GM12878 (cell line): ENCODE measurements at regions not wholly inside any gene's neighbourhood (a gene's known extent, or its start where the extent isn't known, plus 50 kb on each side); places are given as distances from the start of the nearest gene placed in this dataset.

Source experiments
- ATAC-seq: fragments of 200-7000 bp; cut with Tn5 transposase; 3 replicates; pipeline ENCODE4 v1.9.1; 2020; ENCODE audit warnings: mild to moderate bottlenecking, moderate library complexity
- BruUV-seq: library from RNA; stranded (reverse); fragments of 400-500 nt; replicated peaks from 2 replicates; lab custom pipeline; 2021; lab: Mats Ljungman, UMichigan
- CTCF ChIA-PET: fragments of 300-600 bp; sonication (Branson Sonifier 250); formaldehyde crosslinking; extraction: SDS; loops from one replicate; lab custom pipeline; 2021; ENCODE audit warnings: inconsistent platforms; lab: Yijun Ruan, JAX
- POLR2A ChIA-PET: fragments of 350-600 bp; formaldehyde crosslinking; extraction: SDS; loops from one replicate; lab custom pipeline; 2021; ENCODE audit warnings: inconsistent platforms; lab: Charles Lee
- RAD21 ChIA-PET: fragments of 300-600 bp; sonication (Branson Sonifier 250); formaldehyde crosslinking; loops from one replicate; lab custom pipeline; 2023; ENCODE audit warnings: antibody characterized with exemption; ENCODE audit not compliant: unreplicated experiment; lab: Charles Lee
- SMC1A ChIA-PET: fragments of 300-600 bp; sonication (Branson Sonifier 250); formaldehyde crosslinking; loops from one replicate; lab custom pipeline; 2023; ENCODE audit not compliant: unreplicated experiment, uncharacterized antibody; lab: Charles Lee
- DNase-seq: peaks from one replicate; pipeline ENCODE4 v3.0.0-alpha.2; 2011; ENCODE audit warnings: low read depth, low spot score
- FAIRE-seq: peaks from 3 replicates; lab custom pipeline; 2011; peaks lifted over from hg19 to GRCh38; lab: Jason Lieb, UNC
- H2AFZ ChIP-seq: 2 replicates; pipeline ENCODE4 v1.6.0; 2011; ENCODE audit warnings: low read depth, low read length, control low read depth; ENCODE audit not compliant: control insufficient read depth
- H3K27ac ChIP-seq: 2 replicates; pipeline ENCODE4 v1.5.1; 2011; ENCODE audit warnings: control low read depth; ENCODE audit not compliant: control insufficient read depth, insufficient read depth
- H3K27me3 ChIP-seq, 2 experiments: replicated peaks in 1 of 2; 2 replicates each; pipeline versions ENCODE4 v1.6.0 to v1.6.1; 2011; ENCODE audit warnings: low read length in 1 of 2; ENCODE audit not compliant: control insufficient read depth in 2 of 2, insufficient read depth in 2 of 2
- H3K36me3 ChIP-seq, 2 experiments: 2 replicates each; pipeline ENCODE4 v1.5.1; 2011; ENCODE audit warnings: low read length in 1 of 2; ENCODE audit not compliant: control insufficient read depth in 2 of 2, insufficient read depth in 2 of 2
- H3K4me1 ChIP-seq: 2 replicates; pipeline ENCODE4 v1.6.1; 2011; ENCODE audit warnings: mild to moderate bottlenecking, low read length, moderate library complexity, mixed read lengths; ENCODE audit not compliant: control insufficient read depth, insufficient read depth
- H3K4me2 ChIP-seq: 2 replicates; pipeline ENCODE4 v1.6.0; 2011; ENCODE audit warnings: control low read depth; ENCODE audit not compliant: control insufficient read depth, insufficient read depth
- H3K4me3 ChIP-seq: fragments of 200-600 bp; sonication (generic); 2 replicates; pipeline ENCODE4 v1.5.1; 2016
- H3K79me2 ChIP-seq: 2 replicates; pipeline ENCODE4 v1.6.0; 2011; ENCODE audit warnings: low read length; ENCODE audit not compliant: control insufficient read depth, insufficient read depth
- H3K9ac ChIP-seq: 2 replicates; pipeline ENCODE4 v1.8.0; 2011; ENCODE audit warnings: low read length, control low read depth, mixed read lengths; ENCODE audit not compliant: control insufficient read depth, insufficient read depth
- H3K9me3 ChIP-seq: replicated peaks from 3 replicates; pipeline ENCODE4 v1.5.1; 2011; ENCODE audit warnings: mild to moderate bottlenecking, low read length; ENCODE audit not compliant: control insufficient read depth, insufficient read depth
- H4K20me1 ChIP-seq: 2 replicates; pipeline ENCODE4 v1.6.0; 2011; ENCODE audit not compliant: control insufficient read depth, insufficient read depth
- HDAC6 ChIP-seq: fragments of 200-600 bp; sonication (generic); IDR thresholded peaks from one replicate; pipeline ENCODE4 v1.8.0; 2017; ENCODE audit warnings: antibody characterized with exemption; ENCODE audit not compliant: unreplicated experiment
- SMAD5 ChIP-seq: IDR thresholded peaks from 2 replicates; pipeline ENCODE4 v1.6.1; 2016; ENCODE audit warnings: antibody characterized with exemption, low read depth
- SPI1 ChIP-seq: IDR thresholded peaks from 2 replicates; pipeline ENCODE4 v1.6.1; 2011; ENCODE audit warnings: low read depth, mild to moderate bottlenecking, low read length, moderate library complexity, borderline replicate concordance; ENCODE audit not compliant: insufficient read depth
- USF1 ChIP-seq: IDR thresholded peaks from 2 replicates; pipeline ENCODE4 v1.6.1; 2011; ENCODE audit warnings: borderline replicate concordance, low read depth, mild to moderate bottlenecking, moderate library complexity, mixed read lengths, low read length; ENCODE audit not compliant: insufficient read depth; ENCODE audit errors: extremely low read length
- ZBED1 ChIP-seq: IDR thresholded peaks from 2 replicates; pipeline ENCODE4 v1.6.1; 2016; ENCODE audit warnings: borderline replicate concordance
- ZNF274 ChIP-seq: IDR thresholded peaks from one replicate; pipeline ENCODE4 v1.8.0; 2011; ENCODE audit not compliant: insufficient read length, insufficient read depth
- ZNF622 ChIP-seq: fragments of 450-650 bp; IDR thresholded peaks from 2 replicates; pipeline ENCODE4 v1.6.1; 2017; ENCODE audit warnings: mild to moderate bottlenecking, inconsistent platforms
- ZSCAN29 ChIP-seq: fragments of 450-650 bp; IDR thresholded peaks from 2 replicates; pipeline ENCODE4 v1.6.1; 2017; ENCODE audit warnings: mild to moderate bottlenecking, moderate library complexity
- WGBS: methylation state at CpG from one replicate; pipeline ENCODE4 v1.1.6; 2016; ENCODE audit warnings: low lambda C conversion rate; ENCODE audit not compliant: insufficient replicate concordance, insufficient coverage; ENCODE audit errors: missing lambda C conversion rate; 5-methylcytosine and 5-hydroxymethylcytosine counted together
- in situ Hi-C: fragments of 300-500 bp; cut with MboI; formaldehyde crosslinking; loops from 9 replicates; pipeline ENCODE4 v1.14.3; 2018; ENCODE audit warnings: mixed read lengths
- intact Hi-C: fragments of 100-400 bp; cut with micrococcal nuclease; formaldehyde crosslinking; loops from one replicate; pipeline ENCODE4 v1.14.2; 2022; ENCODE audit not compliant: unreplicated experiment
- TF ChIP-seq, protein P1 (sequence below): fragments of 450-650 bp; IDR thresholded peaks from 2 replicates; pipeline ENCODE4 v1.6.1; 2017; ENCODE audit warnings: antibody characterized with exemption, mild to moderate bottlenecking, moderate library complexity

DNA sequence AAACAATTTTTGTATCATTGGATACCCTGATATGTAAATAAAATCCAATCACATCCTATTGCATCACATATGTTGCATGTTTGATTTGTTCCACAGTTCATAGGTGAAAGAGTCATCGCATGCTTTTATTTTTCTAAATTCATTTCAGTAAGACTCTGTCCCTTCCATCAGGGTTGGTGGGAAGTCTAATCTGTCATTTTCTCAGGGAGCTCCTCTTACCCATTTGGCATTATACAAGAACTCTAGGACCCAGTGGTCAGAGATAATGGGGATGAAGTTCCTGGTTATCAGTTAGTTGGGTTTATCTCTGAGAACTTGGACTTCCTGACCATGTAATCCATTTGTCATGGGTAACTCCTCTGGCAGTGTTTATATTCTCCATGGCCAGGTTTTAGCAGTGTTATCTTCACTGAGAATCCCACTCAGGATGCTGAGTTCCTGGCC lies 227.1 kb upstream of the JADE1 start:
- POLR2A ChIA-PET: no interaction called here
- WGBS: 100% methylated on average over 1 of the region's 1 CpG

More for the DNA sequence above, 227.1 kb upstream of the JADE1 start:
- in situ Hi-C loops: no loop called here
- Histone ChIP-seq H3K36me3 (no peaks in the 10 kb centered on the region), H3K4me1 (no peaks in the 10 kb centered on the region), H3K27me3 (no peaks in the 10 kb centered on the region), H4K20me1 (no peaks in the 10 kb centered on the region), H3K9me3 (no peaks in the 10 kb centered on the region), H3K79me2 (no peaks in the 10 kb centered on the region), H3K27ac (no peak overlapping the region), H3K9ac (no peak overlapping the region), H2AFZ (no peak overlapping the region), H3K4me2 (no peak overlapping the region), H3K4me3 (no peak overlapping the region)
- TF ChIP-seq HDAC6 (no peak), ZSCAN29 (no peak), ZNF622 (no peak), SPI1 (no peak), ZBED1 (no peak), USF1 (no peak), SMAD5 (no peak), ZNF274 (no peak)
- TF ChIP-seq, protein P1, sequence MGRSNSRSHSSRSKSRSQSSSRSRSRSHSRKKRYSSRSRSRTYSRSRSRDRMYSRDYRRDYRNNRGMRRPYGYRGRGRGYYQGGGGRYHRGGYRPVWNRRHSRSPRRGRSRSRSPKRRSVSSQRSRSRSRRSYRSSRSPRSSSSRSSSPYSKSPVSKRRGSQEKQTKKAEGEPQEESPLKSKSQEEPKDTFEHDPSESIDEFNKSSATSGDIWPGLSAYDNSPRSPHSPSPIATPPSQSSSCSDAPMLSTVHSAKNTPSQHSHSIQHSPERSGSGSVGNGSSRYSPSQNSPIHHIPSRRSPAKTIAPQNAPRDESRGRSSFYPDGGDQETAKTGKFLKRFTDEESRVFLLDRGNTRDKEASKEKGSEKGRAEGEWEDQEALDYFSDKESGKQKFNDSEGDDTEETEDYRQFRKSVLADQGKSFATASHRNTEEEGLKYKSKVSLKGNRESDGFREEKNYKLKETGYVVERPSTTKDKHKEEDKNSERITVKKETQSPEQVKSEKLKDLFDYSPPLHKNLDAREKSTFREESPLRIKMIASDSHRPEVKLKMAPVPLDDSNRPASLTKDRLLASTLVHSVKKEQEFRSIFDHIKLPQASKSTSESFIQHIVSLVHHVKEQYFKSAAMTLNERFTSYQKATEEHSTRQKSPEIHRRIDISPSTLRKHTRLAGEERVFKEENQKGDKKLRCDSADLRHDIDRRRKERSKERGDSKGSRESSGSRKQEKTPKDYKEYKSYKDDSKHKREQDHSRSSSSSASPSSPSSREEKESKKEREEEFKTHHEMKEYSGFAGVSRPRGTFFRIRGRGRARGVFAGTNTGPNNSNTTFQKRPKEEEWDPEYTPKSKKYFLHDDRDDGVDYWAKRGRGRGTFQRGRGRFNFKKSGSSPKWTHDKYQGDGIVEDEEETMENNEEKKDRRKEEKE: no peak
- intact Hi-C loops: no loop called here
- ChIA-PET CTCF (interaction anchor here (3.3 kb wide), 1 partner anchor 8 kb away, joined by 15 read pairs; no protein-coding TSS in a partner anchor), SMC1A (no interaction called here), RAD21 (interaction anchor here (1.2 kb wide), 1 partner anchor 129 kb away, joined by 4 read pairs; no protein-coding TSS in a partner anchor)
- DNase-seq (no peak), ATAC-seq (no peak), FAIRE-seq (no peak)
- no TSS peak for BruUV-seq
